Endothelial cell (in vitro differentiated cells): ENCODE measurements at regions not wholly inside any gene's neighbourhood (a gene's known extent, or its start where the extent isn't known, plus 50 kb on each side); places are given as distances from the start of the nearest gene placed in this dataset.

Source experiments
- DNase-seq: peaks from one replicate; pipeline ENCODE4 v3.0.0; 2021; ENCODE audit warnings: low spot score
- H3K27ac Mint-ChIP-seq: one replicate; pipeline ENCODE4 v1.8.0; 2021; ENCODE audit warnings: mixed read lengths, inconsistent platforms; ENCODE audit not compliant: unreplicated experiment
- H3K27me3 Mint-ChIP-seq: one replicate; pipeline ENCODE4 v1.8.0; 2021; ENCODE audit warnings: mild to moderate bottlenecking, moderate library complexity, mixed read lengths, inconsistent platforms; ENCODE audit not compliant: unreplicated experiment
- H3K36me3 Mint-ChIP-seq: one replicate; pipeline ENCODE4 v1.8.0; 2021; ENCODE audit warnings: mild to moderate bottlenecking, low read depth, mixed read lengths, inconsistent platforms; ENCODE audit not compliant: unreplicated experiment
- H3K4me1 Mint-ChIP-seq: one replicate; pipeline ENCODE4 v1.8.0; 2021; ENCODE audit warnings: mild to moderate bottlenecking, mixed read lengths, inconsistent platforms; ENCODE audit not compliant: unreplicated experiment
- H3K4me3 Mint-ChIP-seq: one replicate; pipeline ENCODE4 v1.8.0; 2021; ENCODE audit warnings: mild to moderate bottlenecking, mixed read lengths, inconsistent platforms; ENCODE audit not compliant: unreplicated experiment
- H3K9me3 Mint-ChIP-seq: one replicate; pipeline ENCODE4 v1.8.0; 2021; ENCODE audit warnings: mixed read lengths, inconsistent platforms; ENCODE audit not compliant: unreplicated experiment
- CTCF ChIP-seq: fragments of 200-600 bp; sonication (generic); IDR thresholded peaks from one replicate; pipeline ENCODE4 v1.5.0; 2021; ENCODE audit warnings: antibody characterized with exemption; ENCODE audit not compliant: unreplicated experiment

DNA sequence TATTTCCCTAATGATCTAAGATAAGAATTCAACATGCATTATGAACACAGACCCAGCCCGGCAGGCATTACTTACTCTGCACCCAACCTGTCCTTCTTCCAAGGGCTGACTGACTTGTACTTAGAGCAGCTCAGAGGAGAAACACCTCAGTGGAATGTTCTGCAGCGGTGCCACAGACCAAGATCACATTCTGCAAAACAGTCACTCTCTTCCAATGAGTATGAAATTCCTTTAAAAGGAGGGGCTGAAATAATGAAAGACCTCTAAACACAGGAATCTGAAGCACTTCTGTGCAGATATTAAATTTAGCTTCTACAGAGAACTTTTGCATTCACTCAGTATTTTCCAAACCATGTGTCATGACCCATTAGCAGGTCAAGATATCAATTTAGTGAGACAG lies 172.9 kb downstream of the ZDHHC21 start:
- H3K9me3 Mint-ChIP-seq, result no peaks in the 10 kb centered on the region
- no peak overlapping the region for H3K4me3 Mint-ChIP-seq
- no peak overlapping the region for H3K27ac Mint-ChIP-seq
- no peaks in the 10 kb centered on the region for H3K36me3 Mint-ChIP-seq
- H3K4me1 Mint-ChIP-seq, result no peaks in the 10 kb centered on the region
- no peaks in the 10 kb centered on the region for H3K27me3 Mint-ChIP-seq
- no peak for TF ChIP-seq CTCF
- no peak for DNase-seq

DNA sequence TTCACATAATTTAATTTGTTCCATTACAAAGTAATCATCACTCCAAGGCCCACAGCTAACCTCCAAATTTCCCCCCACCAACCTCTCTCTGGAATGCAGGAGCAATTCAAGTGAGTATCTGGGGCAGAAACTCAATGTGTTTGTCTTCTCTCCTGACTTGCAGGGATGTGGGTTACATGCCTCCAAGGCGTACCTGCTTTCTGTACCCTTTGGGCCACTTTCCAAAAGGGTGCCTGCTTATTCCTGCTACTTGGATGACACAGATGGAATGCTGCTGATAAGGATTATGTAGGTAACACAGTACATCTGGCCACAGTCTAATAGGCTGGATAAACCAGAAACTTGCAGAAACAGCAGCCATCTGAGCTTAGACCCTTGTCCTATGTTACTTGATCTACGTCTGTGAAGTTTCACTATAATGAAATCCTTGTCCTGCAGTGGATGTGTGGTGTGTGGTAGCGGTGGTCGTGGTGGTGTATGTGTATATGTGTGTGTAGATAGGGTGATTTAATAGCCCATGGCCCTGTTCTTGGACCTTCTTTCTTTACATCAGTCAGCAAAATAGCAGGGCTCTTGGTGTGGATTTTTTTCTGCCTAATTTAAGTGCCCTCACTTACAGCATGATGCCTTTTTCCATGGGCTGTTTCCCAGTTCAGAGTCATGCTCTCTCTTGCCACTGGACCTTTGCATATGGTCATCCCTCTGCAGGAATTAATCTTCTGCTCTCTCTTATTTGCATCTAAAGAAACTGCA lies 175.9 kb downstream of the ZDHHC21 start:
- H3K27me3 Mint-ChIP-seq, result no peaks in the 10 kb centered on the region

DNA sequence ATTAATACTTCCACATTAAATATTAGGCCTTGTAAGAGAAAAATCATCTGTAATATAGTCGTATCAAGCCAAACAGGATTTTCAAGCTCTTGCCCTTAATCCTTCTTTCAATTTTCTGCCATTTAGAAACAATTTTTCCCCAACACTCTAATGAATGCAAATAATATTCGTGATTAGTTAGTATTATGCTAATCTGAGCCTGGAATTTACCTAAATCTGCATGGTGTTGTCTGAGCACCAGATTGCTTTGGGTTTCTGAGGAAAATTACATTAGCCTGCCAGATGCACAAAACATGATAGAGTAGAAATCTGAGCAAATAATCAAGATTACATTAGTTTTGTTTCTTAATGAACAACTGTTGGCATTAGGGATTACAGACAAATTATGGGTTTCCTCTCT lies 176.6 kb downstream of the ZDHHC21 start:
- no peak for DNase-seq
- Mint-ChIP-seq H3K9me3 (no peaks in the 10 kb centered on the region), H3K27me3 (no peaks in the 10 kb centered on the region), H3K36me3 (no peaks in the 10 kb centered on the region), H3K27ac (no peak overlapping the region), H3K4me3 (no peak overlapping the region), H3K4me1 (peaks cover 3% of the 10 kb centered on the region)
- TF ChIP-seq CTCF, result no peak

More for the DNA sequence above, 175.9 kb downstream of the ZDHHC21 start:
- Mint-ChIP-seq H3K9me3 (no peaks in the 10 kb centered on the region), H3K4me3 (no peak overlapping the region), H3K27ac (no peak overlapping the region), H3K36me3 (no peaks in the 10 kb centered on the region), H3K4me1 (peaks cover 3% of the 10 kb centered on the region)
- no peak for DNase-seq
- no peak for TF ChIP-seq CTCF

GRCh38 chr9:14515571-14516198 lies 177.5 kb downstream of the ZDHHC21 start:
- TF ChIP-seq CTCF, result no peak
- no peaks in the 10 kb centered on the region for H3K36me3 Mint-ChIP-seq
- no peak for DNase-seq
- no peaks in the 10 kb centered on the region for H3K27me3 Mint-ChIP-seq
- peaks cover 3% of the 10 kb centered on the region for H3K4me1 Mint-ChIP-seq
- no peaks in the 10 kb centered on the region for H3K9me3 Mint-ChIP-seq
- no peak overlapping the region for H3K27ac Mint-ChIP-seq
- no peak overlapping the region for H3K4me3 Mint-ChIP-seq

DNA sequence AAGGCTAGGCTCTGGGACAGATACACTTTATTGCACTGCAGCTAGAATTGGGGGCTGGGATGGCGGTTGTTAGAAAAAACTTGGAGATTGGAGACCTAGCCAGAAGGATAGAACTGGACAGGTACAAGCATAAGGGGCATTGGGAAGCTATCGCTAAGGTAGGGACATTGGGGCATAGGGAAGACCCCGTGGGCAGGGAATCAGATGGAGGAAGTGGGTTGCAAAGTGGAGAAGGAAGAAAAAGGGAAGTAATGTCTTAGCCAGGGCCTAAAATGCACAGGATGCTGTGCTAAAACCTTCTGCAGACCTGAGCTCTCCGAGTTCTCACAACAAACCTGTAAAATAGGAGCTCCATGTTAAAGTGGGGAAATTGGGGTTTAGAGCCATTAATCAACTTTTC lies 178.2 kb downstream of the ZDHHC21 start:
- TF ChIP-seq CTCF, result no peak
- Mint-ChIP-seq H3K36me3 (no peaks in the 10 kb centered on the region), H3K27me3 (no peaks in the 10 kb centered on the region), H3K4me1 (peaks cover 3% of the 10 kb centered on the region), H3K27ac (no peak overlapping the region), H3K9me3 (no peaks in the 10 kb centered on the region), H3K4me3 (no peak overlapping the region)
- no peak for DNase-seq
